GM19238 (cell line): ENCODE measurements at regions not wholly inside any gene's neighbourhood (a gene's known extent, or its start where the extent isn't known, plus 50 kb on each side); places are given as distances from the start of the nearest gene placed in this dataset.

Experiments used
- DNase-seq: peaks from one replicate; pipeline ENCODE4 v3.0.0; 2011; ENCODE audit warnings: low spot score; ENCODE audit not compliant: insufficient read length

DNA sequence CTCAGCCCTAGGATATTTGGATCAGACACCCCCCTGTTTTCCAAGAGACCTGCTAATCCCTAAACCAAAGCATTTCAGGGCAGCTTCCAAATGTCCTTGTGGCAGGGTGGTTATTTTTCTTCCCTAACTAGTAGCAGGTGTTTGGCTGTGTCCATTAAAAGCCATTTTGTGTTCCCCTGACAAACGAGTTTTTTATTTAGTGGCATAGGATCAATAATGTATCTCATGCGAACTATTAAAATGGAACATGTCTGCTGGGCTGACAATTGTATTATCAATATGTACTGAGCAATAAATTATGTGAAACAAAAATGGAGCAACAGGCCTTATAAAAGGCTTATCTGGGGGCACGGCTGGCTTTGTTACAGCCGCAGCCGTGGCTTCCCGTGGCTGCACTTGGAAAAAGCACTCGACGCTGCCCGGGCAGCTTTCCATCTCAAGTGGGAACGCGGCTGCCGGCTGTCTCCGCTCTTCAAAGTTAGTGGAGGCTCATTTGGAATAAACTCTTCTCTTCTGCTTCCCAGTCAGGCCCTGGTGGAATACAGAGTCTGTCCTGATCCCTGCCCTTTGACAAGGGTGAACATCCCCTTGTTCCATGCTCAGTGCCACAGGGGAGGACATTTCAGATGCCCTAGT is 554.3 kb downstream of the TYW1 start:
- DNase-seq = no peak

DNA sequence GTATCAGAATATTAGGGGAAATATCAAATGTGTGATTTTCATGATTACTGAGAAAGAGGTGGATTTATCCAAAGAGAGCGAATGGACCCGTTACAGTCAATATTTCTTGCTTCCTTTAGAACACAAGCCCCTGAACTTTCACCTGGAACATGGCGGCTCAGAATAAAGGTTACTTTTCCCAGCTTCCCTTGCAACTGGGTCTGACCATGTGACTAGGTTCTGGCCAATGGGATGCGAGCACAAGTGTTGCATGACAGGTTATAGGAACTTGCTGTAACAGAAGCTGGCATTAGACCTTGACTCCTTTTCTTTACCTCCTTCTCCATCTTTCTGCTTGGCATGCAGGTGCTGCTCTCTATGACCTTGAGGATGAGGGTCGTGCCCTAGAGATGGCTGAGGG is 556.1 kb downstream of the TYW1 start:
- DNase-seq = no peak

DNA sequence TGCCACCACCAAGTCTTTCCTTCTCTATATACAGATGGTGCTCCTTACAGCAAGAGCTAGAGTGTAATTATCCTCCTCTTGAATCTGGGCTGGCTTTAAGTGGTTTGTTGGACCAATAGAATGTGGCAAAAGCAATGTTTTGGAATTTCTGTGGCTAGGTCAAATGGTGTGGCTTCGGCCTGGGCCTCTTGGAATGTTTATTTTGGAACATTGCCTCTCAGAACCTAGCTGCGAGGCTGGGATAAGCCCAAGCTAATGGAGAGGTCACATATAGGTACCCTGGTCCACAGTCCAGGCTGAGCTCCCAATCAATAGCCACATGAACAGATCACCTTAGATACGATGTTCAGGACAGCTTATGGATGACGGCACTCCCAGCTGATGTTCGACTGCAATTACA is 556.7 kb downstream of the TYW1 start:
- DNase-seq = no peak

DNA sequence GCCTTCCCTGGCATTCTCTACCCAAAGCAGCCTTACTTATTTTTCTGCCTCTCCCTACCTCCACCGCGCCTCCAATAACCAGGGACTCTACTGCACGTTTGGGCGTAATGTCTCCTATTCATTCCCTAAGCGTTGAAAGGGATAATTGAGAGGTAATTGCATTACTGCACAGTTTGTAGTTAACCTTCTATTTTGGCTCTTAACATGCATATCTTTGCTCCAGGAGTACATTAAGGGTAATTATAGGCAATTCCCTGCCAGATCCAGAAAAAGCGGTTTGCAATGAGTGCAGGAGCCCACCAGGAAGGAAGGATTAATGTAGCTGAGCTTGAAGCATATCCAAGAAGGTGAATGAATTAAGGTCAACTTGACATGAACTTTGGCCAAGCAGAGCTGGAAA is 558.4 kb downstream of the TYW1 start:
- DNase-seq = no peak

DNA sequence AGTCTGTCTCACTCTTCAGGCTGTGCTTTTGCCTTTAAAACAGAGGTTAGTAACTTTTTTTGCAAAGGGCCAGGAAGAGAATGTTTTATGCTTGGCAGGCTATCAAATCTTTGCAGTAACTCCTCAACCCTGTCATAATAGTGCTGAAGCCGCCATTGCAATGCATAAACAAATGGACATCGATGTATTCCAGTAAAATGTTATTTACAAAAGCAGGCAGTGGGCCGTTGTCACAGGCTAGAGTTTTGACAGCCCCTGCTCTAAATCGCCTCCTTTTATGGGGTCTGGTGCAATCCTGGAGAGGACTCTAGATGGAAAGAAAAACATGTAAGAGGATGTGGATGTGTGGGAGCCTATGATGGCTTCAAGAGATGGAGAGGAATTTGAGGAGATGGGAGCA is 568.3 kb downstream of the TYW1 start:
- DNase-seq = no peak

DNA sequence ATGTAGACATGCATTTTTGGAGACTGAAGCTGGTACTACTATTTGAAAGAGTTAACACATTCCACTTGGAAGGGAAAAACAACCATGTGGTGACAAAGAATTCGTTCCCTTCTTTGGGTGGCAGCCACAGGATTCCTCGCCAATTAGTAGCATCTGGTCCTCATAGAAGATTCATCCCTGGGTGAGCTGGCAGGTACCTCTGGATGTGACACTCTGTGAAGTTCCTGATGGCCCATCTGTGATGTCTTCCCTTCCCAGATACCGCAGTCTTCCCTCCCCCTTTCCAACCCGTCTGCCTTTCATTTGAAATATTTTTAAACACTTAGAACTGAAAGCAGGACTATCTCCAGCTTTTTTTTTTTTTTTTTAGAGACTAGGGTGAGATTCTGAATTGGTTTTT is 569.5 kb downstream of the TYW1 start:
- no peak for DNase-seq

DNA sequence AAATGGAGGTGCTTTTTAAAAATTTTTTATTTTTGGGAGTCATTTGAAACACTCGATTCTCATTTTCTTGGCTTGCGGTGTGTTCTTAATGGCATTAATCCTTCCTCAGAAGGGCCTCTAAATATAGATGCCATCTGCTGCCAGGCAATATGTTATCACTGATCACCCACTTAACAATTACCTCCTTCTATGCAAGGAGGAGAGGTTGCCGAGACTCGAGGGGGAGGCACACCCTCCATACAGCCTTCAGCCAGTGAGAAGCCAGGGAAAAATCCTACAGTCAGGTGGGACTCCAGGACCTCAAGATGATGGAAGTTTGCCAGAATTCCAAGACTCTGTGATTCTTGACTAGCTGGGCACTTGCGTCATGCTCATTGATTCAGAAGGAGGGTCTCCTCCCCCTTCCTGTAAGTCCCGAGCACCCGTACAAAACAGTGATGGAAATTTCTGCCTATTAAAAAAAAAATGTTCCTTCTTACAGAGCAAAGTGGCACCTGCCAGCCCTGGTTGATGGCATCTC is 574.5 kb downstream of the TYW1 start:
- DNase-seq = no peak

DNA sequence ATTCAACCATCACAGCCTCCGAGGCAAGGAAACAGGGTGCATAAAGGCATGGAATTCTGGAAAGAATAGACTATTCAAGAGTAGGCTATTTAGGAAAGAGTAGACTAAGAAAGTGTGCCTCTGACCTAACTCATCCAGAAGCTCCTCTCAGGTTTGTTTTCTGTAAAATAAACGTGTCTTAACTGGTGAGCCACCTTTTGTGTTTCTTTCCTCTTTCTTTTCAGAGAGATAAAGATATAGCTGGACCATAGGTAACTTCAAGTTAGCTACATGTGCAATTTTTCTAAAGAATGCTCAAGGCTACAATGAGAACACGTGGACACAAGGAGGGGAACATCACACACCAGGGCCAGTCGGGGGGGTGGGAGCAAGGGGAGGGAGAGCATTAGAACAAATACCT is 577.0 kb downstream of the TYW1 start:
- DNase-seq = no peak

DNA sequence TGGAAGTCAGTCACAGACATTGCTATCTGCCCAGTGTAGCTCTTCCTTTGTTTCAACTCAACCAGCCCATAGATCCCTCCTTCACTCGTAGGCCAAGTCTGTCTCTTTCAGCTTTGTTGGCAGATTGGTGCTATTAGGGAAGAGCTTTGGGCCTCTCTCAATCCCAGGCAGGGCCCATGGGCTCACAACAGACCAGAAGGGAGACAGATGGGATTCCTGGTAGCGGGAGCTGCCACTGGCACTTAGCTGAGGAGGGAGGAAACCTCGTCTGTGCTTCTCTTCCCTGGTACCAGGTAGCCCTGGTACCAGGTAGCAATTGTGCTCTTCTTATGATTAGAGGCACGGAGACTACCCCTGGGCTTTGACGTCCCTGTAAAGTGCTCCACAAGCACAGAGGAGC is 592.0 kb downstream of the TYW1 start:
- DNase-seq = no peak

DNA sequence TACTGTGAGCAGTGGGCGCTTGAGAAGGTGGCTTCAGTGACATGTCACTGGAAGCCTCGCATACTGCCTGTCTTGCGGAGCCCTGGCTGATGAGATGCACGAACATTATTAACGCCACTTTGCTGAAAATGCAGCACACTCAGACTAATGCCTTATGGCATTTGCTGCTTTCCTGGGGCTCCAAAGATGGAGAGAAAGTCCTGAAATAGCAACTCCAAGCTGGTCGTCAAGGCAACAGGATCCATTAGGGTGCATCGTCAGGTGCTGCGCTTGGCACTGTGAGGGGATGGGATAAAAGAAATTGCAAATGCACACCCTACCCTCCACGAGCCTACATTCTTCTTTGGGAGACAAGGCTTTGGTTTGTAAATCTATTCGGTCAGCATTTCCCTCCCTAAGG is 592.5 kb downstream of the TYW1 start:
- no peak for DNase-seq

DNA sequence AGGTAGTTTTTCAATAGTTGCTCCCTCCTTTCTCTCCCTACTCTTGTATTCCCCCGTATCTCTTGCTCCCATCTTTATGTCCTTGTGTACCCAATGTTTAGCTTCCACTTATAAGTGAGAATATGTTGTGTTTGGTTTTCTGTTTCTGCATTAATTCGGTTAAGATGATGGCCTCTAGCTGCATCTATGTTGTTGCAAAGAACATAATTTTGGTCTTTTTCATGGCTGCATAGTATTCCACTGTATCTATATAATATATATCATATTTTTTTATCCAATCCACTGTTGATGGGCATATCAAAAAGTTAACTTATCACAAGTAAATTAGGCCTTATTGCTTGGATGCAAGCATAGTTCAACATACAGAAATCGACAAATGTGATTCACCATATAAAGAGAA is 594.0 kb downstream of the TYW1 start:
- DNase-seq = no peak

DNA sequence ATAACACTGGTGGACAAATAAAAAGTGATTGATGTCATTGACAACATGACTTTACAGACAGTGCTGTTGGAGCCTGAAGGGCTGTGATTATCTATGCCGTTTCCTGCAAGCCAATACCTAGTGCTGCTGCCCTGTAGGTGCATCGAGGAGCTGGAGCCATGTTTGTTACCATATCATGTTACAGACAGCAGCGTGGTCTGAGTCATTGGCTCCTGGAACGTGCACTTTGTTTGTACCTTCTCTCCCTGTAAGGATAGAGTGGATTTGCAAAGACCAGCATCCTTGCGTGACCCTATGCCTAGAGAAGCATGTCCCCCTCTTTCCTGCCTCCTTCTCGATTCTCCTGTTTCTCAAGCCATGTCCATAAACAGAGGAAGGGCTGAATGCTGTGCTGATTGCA is 597.2 kb downstream of the TYW1 start:
- DNase-seq = no peak

DNA sequence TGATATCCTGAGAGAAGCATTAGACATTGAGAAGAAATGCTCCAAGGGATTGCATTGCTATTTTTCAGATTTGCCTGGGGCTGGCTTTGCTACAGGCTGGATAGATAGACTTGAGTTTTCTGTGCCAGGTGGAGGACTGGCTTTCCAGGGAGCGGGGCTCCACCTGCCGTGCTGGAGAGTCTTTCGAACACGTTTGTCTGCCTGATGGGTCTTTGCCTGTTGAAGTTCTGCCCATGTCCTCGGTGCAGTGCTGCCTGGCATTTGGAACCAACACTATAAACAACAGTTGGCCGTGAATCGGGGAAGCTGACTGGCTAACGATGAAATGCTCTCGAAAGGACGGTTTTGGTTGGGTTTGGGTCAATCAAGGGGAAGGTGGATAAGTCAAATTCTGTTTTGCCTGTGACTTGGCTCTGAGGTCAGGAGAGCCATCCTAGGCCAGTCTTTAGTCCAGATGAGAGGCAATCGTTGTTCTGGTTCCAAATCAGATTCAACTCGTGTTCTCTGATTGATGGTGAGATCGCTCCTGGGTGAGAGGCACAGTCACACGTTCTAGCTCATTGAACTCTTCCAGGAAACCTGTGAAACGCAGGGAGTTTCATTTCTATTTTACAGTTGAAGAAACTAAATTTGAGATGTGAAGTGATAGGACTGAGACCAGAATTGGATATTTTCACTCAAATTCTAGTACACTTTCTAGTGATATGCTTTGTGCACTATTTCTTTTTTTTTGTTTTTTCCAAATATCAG is 599.0 kb downstream of the TYW1 start:
- DNase-seq = no peak

DNA sequence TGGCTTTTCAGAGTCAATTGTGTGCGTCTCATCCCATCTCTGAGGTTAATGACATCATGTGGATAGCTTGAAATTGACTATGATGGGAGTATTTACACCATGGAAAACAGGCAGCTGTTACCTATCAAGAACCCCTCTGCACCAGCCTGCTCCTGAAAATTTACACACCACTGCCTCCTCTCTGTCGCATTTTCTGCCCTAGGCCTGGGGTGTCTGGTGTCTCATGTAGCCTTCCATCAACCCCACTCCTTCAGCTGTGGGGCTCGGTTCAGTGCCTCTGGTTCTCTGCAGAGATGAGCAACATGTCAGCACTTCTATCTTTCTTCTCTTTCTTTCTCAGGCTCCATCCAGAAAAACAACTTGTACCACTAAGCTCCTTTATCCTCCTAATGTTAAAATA is 600.5 kb downstream of the TYW1 start:
- no peak for DNase-seq

DNA sequence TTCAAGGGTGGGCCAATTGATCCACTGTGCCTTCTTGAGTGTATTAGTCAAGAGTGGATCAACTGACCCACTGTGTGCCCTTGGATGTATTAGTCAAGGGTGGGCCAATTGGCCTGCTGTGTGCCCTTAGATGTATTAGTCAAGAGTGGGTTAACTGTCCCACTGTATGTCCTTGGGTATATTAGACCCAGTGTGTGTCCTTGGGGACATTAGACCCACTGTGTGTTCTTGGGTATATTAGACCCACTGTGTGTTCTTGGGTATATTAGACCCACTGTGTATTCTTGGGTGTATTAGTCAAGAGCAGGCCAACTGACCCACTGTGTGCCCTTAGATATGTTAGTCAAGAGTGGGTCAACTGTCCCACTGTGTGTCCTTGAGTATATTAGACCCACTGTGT is 601.8 kb downstream of the TYW1 start:
- DNase-seq = no peak

DNA sequence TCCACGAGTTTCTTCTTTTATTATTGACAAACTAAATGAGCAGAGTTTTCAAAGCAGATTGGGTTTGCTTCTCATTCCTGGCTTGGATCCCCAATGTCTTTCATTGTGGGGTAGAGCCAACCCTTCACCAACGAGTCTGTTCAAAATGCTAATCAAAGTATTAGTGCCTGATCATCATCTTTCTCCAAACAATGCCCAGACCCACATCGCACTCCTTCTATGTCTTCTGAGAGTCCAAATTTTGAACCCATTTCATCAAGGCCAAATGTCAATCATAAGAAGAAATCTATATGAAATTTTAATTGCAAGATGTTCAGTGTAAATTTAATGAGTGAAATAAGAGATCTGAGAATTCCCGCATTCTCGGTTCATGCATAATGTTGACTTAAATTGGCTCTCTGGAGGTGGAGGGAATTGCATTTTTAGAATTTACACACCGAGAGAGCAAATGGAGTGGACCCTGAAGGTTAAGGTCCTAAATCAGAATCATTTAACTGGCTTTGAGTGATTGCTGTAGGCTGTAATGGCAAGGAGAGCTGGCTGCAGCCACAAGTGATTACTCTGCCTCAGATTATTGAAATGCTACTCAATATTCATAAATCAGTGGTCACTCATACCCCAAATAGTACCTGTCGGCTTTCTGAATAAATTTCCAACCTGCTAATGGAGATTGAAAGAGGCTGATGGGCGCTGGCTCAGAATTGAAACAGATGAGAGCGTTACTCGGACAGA is 602.9 kb downstream of the TYW1 start:
- DNase-seq = no peak

DNA sequence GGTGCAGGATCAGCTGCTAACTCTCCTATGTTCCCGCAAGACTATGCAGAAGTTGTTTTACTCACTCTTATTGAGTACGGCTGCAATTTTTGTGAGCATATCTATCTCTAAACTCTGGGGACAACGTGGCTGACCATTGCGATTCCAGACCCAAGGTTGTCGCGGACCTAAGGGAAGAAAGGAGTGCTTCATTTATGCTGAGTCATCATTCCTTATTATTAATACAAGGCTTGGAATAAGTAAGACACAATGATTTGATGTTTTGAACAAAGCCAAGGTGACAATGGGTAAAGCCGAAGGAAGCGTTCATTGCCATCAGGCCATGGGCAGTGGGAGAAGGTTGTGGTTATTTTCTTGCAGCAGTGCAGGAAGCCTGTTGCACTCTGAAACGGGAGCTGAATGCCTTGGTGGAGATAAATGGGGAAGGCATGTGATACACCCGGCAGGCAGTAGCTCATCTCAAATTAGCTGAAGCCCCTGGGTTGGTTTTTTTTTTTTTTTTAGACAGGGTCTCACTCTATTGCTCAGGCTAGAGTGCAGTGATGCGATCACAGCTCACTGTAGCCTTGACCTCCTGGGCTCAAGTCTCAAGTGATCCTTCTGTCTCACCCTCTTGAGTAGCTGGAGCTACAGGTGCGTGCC is 605.7 kb downstream of the TYW1 start:
- no peak for DNase-seq

DNA sequence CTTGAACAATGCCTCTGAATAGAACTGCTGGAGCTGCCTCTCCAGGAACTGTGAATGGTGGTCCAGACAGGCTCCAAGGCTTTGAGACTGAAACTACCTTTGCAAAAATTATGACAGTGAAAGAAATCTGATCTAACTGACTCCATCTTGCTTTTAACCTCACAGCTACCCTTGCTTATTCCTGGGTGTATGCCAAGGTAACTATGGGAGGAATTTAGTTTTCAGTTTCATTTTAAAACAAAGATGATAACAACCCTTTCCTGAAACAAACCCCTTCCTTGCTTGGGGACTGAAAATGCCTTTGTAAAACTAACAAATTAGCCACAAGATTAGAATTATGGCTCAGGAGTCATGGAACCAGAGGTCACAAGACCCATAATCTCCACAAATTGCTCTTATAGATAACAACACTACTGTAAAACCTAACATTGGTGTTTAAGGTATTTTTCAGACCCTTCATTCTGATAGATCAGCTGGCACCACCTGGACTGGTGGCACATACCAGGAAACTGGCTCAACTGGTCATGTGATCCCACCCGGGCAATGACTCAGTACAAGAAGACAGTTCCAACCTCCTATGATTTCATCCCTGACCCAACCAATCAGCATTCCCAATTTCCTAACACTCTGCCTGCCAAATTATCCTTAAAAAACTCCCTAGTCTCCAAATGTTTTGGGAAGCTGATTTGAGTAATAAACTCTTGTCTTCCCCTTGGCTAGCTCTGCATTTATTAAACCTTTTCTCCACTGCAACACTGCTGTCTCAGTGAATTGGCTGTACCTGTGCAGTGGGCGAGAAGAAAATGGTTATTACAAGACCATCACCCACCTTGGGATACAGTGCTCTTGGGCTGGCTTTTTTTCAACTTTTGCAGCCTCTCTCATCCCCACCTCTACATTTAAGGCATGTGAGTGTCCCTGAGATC is 608.1 kb downstream of the TYW1 start:
- DNase-seq = no peak

DNA sequence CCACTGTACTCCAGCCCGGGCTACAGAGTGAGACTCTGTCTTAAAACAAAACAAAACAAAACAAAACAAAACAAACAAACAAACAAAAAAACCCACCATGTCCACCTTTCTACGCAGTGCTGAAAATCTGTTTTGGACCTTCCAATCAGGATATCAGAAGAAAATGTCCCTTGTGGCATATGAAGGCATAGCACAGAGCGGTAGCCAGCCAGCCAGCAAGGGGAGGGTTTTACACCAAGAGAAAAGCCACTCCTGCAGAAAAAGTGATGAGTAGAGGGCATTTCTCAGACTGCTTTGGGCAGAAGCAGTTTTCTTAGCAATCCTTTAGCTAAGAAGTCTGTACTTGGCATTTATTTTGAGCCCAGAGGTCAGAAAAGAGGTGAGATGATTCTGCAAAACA is 612.2 kb downstream of the TYW1 start:
- DNase-seq = no peak

DNA sequence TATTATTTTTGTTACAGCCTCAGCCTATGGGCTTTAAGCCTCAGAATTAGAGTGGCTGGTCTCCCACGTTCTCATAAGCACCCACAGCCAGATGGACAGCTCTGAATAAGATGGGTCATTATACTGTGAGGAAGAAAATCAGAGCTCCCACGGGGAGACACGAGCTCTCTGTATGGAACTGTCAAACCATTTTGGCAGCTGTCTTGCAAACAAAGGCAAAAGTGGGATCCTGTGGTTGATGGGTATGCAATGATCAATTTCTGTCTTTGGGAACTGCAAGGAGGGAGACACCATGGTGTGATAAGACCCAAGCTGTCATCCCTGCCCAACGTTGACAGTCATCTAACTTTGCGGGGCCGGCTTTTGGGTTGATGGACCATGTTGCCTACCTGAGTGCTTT is 614.3 kb downstream of the TYW1 start:
- DNase-seq = no peak

DNA sequence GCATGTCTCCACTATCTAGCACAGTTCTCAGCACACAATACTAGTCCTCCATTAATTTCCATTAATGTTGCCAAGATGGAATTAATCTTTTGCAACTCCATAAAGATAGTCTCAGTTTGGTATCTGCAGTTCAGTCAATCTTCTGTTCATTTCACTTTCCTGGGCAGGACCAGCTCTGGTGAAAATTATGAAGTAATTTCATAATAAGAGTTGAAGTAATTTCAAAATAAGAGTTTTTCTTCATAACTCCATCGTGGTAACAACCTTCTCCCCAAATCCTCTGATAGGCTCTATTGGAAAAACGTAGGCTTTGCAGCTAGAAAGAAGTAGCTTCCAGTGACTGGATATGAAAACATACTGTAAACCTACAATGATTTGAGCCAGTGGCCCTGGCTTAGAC is 618.2 kb downstream of the TYW1 start:
- DNase-seq = no peak
